ENCODE measurements at regions not wholly inside any gene's neighbourhood (a gene's known extent, or its start where the extent isn't known, plus 50 kb on each side); places are given as distances from the start of the nearest gene placed in this dataset.

DNA sequence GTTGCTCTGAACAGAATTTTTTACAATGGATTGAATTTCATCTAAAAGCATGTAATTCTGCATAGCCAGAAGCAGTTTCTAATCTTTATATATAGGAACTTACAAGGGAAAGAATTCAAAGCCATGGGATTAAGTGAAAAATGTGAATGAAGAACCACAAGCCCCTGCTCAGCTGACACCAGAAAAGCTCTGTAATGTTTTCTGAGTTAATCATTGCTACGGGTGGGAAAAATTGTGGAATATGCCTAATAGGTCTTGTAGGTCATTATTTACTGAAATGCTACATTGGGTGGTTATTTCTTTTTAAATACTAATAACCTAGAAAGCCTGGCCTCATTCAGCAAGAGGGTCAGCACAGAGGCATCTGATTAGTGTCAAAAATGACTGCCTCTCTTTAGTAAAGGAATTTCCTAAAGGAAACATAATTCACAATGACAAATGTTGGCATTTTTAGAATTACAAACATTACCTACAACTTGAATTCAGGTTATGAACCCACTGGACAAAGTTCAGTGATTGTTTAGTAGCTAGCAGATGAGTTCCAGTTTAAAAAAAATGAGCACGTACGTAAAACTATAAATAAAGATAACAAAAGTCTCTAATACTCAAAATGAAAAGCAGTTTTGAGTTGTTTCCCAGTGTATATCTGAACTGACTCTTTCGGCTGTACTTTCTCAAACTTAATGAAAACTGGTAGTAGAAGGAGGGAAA is 75.3 kb downstream of the BMP4 start:
- TF ChIP-seq BHLHE40 (IDR thresholded peaks at IDR 0.05; ENCODE audit: borderline replicate concordance) = no peak
- no peak for TF ChIP-seq L3MBTL2 (conservative IDR thresholded peaks at IDR 0.05)
- TF ChIP-seq ZNF384 (IDR thresholded peaks at IDR 0.05) = no peak
- no peak for TF ChIP-seq LEF1 (IDR thresholded peaks at IDR 0.05; ENCODE audit: borderline replicate concordance)
- no peak for TF ChIP-seq CTBP1 (IDR thresholded peaks at IDR 0.05; ENCODE audit: borderline replicate concordance)
- no peak for TF ChIP-seq TARDBP (IDR thresholded peaks at IDR 0.05)
- no peak for TF ChIP-seq SP1 (IDR thresholded peaks at IDR 0.05)
- no peak for TF ChIP-seq ELF4 (IDR thresholded peaks at IDR 0.05)
- TF ChIP-seq, protein P1, sequence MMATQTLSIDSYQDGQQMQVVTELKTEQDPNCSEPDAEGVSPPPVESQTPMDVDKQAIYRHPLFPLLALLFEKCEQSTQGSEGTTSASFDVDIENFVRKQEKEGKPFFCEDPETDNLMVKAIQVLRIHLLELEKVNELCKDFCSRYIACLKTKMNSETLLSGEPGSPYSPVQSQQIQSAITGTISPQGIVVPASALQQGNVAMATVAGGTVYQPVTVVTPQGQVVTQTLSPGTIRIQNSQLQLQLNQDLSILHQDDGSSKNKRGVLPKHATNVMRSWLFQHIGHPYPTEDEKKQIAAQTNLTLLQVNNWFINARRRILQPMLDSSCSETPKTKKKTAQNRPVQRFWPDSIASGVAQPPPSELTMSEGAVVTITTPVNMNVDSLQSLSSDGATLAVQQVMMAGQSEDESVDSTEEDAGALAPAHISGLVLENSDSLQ (IDR thresholded peaks at IDR 0.05) = no peak
- TF ChIP-seq FOXA1 (IDR thresholded peaks at IDR 0.05) = no peak
- no peak for TF ChIP-seq SUZ12 (IDR thresholded peaks at IDR 0.05)
- TF ChIP-seq FOXM1 (IDR thresholded peaks at IDR 0.05; ENCODE audit: borderline replicate concordance) = no peak
- no peak for TF ChIP-seq ARNT (IDR thresholded peaks at IDR 0.05)

Measured in HEK293T (cell line).